Osteocyte (in vitro differentiated cells): ENCODE measurements at regions not wholly inside any gene's neighbourhood (a gene's known extent, or its start where the extent isn't known, plus 50 kb on each side); places are given as distances from the start of the nearest gene placed in this dataset.

Experiments used
- DNase-seq: peaks from one replicate; pipeline ENCODE4 v3.0.0; 2021; ENCODE audit warnings: mixed read lengths; ENCODE audit not compliant: unreplicated experiment; ENCODE audit errors: extremely low spot score
- H3K27ac Mint-ChIP-seq: one replicate; pipeline ENCODE4 v1.8.0; 2021; ENCODE audit warnings: mild to moderate bottlenecking, mixed read lengths; ENCODE audit not compliant: unreplicated experiment
- H3K27me3 Mint-ChIP-seq: one replicate; pipeline ENCODE4 v1.8.0; 2021; ENCODE audit warnings: mixed read lengths; ENCODE audit not compliant: unreplicated experiment
- H3K36me3 Mint-ChIP-seq: one replicate; pipeline ENCODE4 v1.8.0; 2021; ENCODE audit warnings: mixed read lengths; ENCODE audit not compliant: unreplicated experiment
- H3K4me1 Mint-ChIP-seq: one replicate; pipeline ENCODE4 v1.8.0; 2021; ENCODE audit warnings: mixed read lengths; ENCODE audit not compliant: unreplicated experiment
- H3K4me3 Mint-ChIP-seq: one replicate; pipeline ENCODE4 v1.8.0; 2021; ENCODE audit warnings: mild to moderate bottlenecking, moderate library complexity, mixed read lengths; ENCODE audit not compliant: unreplicated experiment
- H3K9me3 Mint-ChIP-seq: one replicate; pipeline ENCODE4 v1.8.0; 2021; ENCODE audit warnings: mixed read lengths; ENCODE audit not compliant: unreplicated experiment
- TF ChIP-seq, protein P1 (sequence below): fragments of 200-600 bp; sonication (generic); IDR thresholded peaks from 2 replicates; pipeline ENCODE4 v1.5.0; 2021; ENCODE audit warnings: antibody characterized with exemption, mild to moderate bottlenecking, moderate library complexity

DNA sequence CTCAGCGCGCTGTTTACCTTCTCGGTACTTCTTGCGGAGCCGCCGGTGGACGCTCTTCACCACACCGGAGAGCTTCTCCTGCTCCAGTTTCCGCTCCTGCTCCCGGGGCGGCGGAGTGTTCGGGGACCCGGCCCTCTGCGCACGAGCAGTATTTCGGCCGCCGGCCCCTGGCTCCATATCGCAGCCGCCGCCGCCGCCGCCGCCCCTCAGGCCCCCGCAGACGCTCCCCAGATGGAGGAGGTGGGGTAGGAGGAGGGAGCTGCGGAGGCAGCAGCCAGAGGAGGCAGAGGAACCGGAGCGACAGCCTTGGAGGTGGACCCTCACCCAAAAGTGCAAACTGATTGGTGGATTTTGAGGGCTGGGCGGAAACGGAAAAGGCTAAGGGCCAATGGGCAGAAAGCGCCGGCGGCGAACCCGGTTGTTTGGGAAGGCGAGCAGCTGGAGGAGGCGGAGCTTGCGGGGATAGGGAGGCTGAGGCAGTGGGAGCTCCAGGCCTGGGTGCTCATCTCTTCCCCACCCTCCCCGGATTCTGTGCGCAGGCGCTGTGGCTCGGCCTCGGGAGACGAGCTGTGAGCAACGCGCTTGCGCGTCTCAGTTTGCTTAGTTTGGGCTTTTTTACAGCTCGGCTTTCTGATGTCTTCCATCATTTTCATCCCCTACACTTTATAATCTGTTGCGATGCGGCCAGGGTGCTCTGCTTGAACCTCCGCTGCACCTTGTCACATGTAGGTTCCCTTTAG is 146.9 kb downstream of the GPR85 start:
- peak overlapping the region; percentile 89 for H3K4me3 Mint-ChIP-seq
- peaks cover 20% of the 10 kb centered on the region for H3K4me1 Mint-ChIP-seq
- TF ChIP-seq, protein P1, sequence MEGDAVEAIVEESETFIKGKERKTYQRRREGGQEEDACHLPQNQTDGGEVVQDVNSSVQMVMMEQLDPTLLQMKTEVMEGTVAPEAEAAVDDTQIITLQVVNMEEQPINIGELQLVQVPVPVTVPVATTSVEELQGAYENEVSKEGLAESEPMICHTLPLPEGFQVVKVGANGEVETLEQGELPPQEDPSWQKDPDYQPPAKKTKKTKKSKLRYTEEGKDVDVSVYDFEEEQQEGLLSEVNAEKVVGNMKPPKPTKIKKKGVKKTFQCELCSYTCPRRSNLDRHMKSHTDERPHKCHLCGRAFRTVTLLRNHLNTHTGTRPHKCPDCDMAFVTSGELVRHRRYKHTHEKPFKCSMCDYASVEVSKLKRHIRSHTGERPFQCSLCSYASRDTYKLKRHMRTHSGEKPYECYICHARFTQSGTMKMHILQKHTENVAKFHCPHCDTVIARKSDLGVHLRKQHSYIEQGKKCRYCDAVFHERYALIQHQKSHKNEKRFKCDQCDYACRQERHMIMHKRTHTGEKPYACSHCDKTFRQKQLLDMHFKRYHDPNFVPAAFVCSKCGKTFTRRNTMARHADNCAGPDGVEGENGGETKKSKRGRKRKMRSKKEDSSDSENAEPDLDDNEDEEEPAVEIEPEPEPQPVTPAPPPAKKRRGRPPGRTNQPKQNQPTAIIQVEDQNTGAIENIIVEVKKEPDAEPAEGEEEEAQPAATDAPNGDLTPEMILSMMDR = no peak
- peak overlapping the region; percentile 97 for H3K27ac Mint-ChIP-seq
- H3K9me3 Mint-ChIP-seq = no peaks in the 10 kb centered on the region
- peaks cover 7% of the 10 kb centered on the region for H3K27me3 Mint-ChIP-seq
- peaks cover 4% of the 10 kb centered on the region for H3K36me3 Mint-ChIP-seq
- DNase-seq = peak; percentile 100

DNA sequence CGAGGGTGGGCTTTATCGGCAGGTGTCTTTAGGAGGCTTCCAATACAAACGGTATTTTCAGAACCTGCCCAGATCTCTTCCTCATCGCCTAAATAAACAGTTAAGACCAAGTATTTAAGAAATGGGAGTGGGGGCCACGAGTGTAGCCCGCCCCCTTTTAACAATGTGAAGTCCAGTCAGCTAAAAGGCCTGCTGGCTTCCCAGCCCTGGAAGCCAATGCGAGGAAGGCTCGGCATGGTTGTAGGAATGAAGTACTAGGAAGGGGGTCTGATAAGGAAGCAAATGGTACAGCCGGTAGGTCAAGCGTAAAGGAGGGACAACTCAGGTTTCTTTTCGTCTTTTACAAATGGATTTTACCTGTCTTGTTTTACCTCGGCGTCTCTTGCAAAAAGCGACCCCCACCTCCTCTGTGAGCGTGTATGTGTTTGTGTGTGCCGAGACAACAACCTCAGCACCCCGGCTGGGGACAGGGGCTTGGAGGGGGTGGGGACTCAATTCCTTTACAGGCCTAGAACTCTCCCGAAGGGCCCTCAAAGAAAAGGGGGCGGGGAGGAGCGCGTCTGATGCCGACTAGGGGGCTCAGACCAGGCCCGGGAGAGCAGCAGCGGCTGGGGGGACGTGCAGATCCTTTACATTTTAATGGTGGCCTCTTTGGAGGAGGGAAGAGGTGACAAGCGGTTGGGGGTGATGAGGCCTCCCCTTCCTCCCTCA is 147.6 kb downstream of the GPR85 start:
- Mint-ChIP-seq H3K9me3 (no peaks in the 10 kb centered on the region), H3K4me3 (peak overlapping the region; percentile 89), H3K27me3 (peaks cover 5% of the 10 kb centered on the region), H3K27ac (peak overlapping the region; percentile 97), H3K36me3 (peaks cover 8% of the 10 kb centered on the region), H3K4me1 (peaks cover 20% of the 10 kb centered on the region)
- no peak for DNase-seq
- TF ChIP-seq, protein P1 = no peak

DNA sequence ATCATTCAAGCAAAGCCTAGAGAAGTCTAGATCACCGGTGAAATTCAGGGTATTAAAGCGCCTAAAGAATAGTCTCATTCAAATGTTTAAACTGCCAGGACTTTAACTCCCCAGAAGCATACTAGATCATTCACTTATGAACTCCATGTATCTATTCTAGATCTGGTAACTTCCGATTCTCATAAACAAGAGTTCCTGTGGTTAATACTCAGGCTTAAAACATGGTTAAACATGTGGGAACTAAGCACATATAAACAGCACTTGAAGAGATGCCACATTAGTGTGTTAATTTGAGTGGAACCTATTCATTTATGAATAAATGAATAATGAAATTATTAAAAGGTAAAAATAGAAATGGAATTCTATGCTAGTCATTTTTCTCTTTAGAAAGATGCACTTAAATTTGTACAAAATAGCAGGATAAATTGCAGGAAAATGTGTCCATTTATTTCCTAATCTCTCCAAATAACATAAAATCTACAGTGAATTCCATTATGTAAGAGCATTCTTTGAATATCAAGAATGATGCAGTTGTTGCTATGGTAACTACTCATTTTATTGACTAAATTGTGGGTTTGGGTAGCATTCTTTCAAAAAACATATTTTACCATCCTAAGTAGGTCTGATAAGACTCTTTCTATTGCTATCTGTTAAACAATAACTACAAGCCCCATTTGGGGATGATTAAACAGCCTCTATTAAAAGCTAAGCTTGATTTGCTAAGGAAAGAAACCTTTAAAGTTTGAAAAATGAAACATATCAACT is 147.6 kb upstream of the TMEM168 start:
- H3K27ac Mint-ChIP-seq = no peak overlapping the region
- TF ChIP-seq, protein P1 = no peak

DNA sequence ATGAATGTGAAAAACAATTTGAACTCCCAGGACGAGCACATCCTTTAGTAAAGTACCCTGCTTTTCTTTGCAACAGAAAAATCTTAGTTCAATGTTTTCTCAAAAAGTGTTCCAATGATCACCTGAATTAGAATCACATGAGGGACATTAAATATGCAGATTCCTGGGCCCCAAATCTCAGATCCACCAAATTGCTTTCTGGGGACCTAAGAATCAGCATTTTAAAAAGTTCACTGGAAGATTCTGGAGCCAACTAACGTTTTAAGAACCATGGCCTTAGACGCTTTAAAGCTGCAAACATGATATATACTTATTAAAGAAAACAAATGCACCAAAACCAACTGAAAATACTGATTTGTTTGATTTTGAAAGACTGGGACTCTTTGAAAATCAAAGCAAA is 143.4 kb upstream of the TMEM168 start:
- Mint-ChIP-seq H3K27ac (no peak overlapping the region), H3K36me3 (peaks cover 11% of the 10 kb centered on the region), H3K4me1 (peaks cover 12% of the 10 kb centered on the region), H3K27me3 (no peaks in the 10 kb centered on the region), H3K4me3 (no peak overlapping the region), H3K9me3 (no peaks in the 10 kb centered on the region)
- no peak for DNase-seq
- TF ChIP-seq, protein P1 = no peak

More for the DNA sequence above, 147.6 kb upstream of the TMEM168 start:
- peak overlapping the region; percentile 89 for H3K4me3 Mint-ChIP-seq
- DNase-seq = no peak
- no peaks in the 10 kb centered on the region for H3K9me3 Mint-ChIP-seq
- H3K27me3 Mint-ChIP-seq = no peaks in the 10 kb centered on the region
- H3K4me1 Mint-ChIP-seq = peaks cover 20% of the 10 kb centered on the region
- H3K36me3 Mint-ChIP-seq = peaks cover 8% of the 10 kb centered on the region
